ENCODE measurements at regions not wholly inside any gene's neighbourhood (a gene's known extent, or its start where the extent isn't known, plus 50 kb on each side); places are given as distances from the start of the nearest gene placed in this dataset.

- Histone ChIP-seq H4K20me1 (replicated peaks; ENCODE audit: control insufficient read depth, extremely low read depth, insufficient read depth, low read length) (no peaks in the 10 kb centered on the region), H3K36me3 (ENCODE audit: control insufficient read depth in 2 of 2, extremely low read depth in 1 of 2, insufficient read depth in 2 of 2, low read length in 2 of 2) (no peaks in the 10 kb centered on the region), H3K79me2 (ENCODE audit: control insufficient read depth, insufficient read depth, low read length) (no peaks in the 10 kb centered on the region), H3K4me2 (ENCODE audit: insufficient read depth, low read length) (no peak overlapping the region), H3K9me3 (replicated peaks; ENCODE audit: control insufficient read depth, insufficient read depth, low read length) (no peaks in the 10 kb centered on the region), H3K4me3 (replicated peaks in 1 of 3; ENCODE audit: insufficient read depth in 1 of 3, low read depth in 1 of 3, low read length in 3 of 3) (no peak overlapping the region), H3K27me3 (ENCODE audit: control insufficient read depth in 2 of 2, insufficient read depth in 2 of 2, low read length in 2 of 2) (peaks cover 0 to 3% of the 10 kb centered on the region in 2 experiments), H3K27ac (ENCODE audit: insufficient read depth, low read depth, low read length) (no peak overlapping the region), H3K4me1 (ENCODE audit: control insufficient read depth, extremely low read depth, insufficient read depth, low read length) (no peaks in the 10 kb centered on the region), H2AFZ (ENCODE audit: low read depth, low read length) (no peak overlapping the region), H3K9ac (replicated peaks; ENCODE audit: extremely low read depth, insufficient read depth, low read length) (no peak overlapping the region), H3K9me1 (replicated peaks; ENCODE audit: control insufficient read depth, extremely low read depth, insufficient read depth, low read length) (no peaks in the 10 kb centered on the region)
- dilution Hi-C loops (cut with MboI; ENCODE audit: extremely low pct_ligation_motif_present, low sequenced_read_pairs) (no loop called here), intact Hi-C loops (cut with micrococcal nuclease) (no loop called here)
- ChIA-PET CTCF (no interaction called here), POLR2A (no interaction called here)
- TF ChIP-seq POLR2A (IDR thresholded peaks at IDR 0.05; ENCODE audit: low read depth, low read length) = no peak
- TF ChIP-seq MAX (IDR thresholded peaks at IDR 0.05; ENCODE audit: insufficient read depth, insufficient read length) = no peak
- TF ChIP-seq EZH2 (IDR thresholded peaks at IDR 0.05; ENCODE audit: borderline replicate concordance, low read depth, low read length, severe bottlenecking) = no peak
- no peak for TF ChIP-seq GATA2 (IDR thresholded peaks at IDR 0.05; ENCODE audit: insufficient read depth, insufficient read length, low read depth, low read length)
- TF ChIP-seq JUN (IDR thresholded peaks at IDR 0.05; ENCODE audit: borderline replicate concordance, insufficient read depth, insufficient read length, low read depth) = no peak
- TF ChIP-seq MYC (IDR thresholded peaks at IDR 0.05; ENCODE audit: low read depth, low read length) = no peak
- no peak for TF ChIP-seq CTCF (IDR thresholded peaks at IDR 0.05; ENCODE audit: extremely low read depth in 1 of 2, insufficient read depth in 1 of 2, low read depth in 1 of 2, low read length in 2 of 2)
- TF ChIP-seq FOS (IDR thresholded peaks at IDR 0.05; ENCODE audit: borderline replicate concordance, insufficient read depth, low read length) = no peak
- TF ChIP-seq POLR2AphosphoS5 (IDR thresholded peaks at IDR 0.05; ENCODE audit: insufficient read depth, low read depth, low read length) = no peak
- FAIRE-seq (no peak), DNase-seq (ENCODE audit: low read depth, low spot score) (no peak)
- no TSS peak for BruUV-seq (replicated peaks)
These were observed 165.4 kb upstream of the CRY1 start for GRCh38 chr12:107258780-107259179.
